PFSK-1 (cell line): ENCODE measurements at regions not wholly inside any gene's neighbourhood (a gene's known extent, or its start where the extent isn't known, plus 50 kb on each side); places are given as distances from the start of the nearest gene placed in this dataset.

Source experiments
- FOXP2 ChIP-seq: optimal IDR thresholded peaks from 2 replicates; pipeline ENCODE3; 2011; ENCODE audit warnings: borderline replicate concordance, control low read depth, inconsistent platforms; ENCODE audit not compliant: insufficient read depth; ENCODE audit errors: extremely low read length, extremely low read depth
- POLR2AphosphoS5 ChIP-seq: IDR thresholded peaks from 2 replicates; pipeline ENCODE4 v1.6.1; 2012; ENCODE audit warnings: low read depth, mild to moderate bottlenecking, control low read depth, low read length, moderate library complexity
- REST ChIP-seq, 2 experiments: IDR thresholded peaks; 2 replicates each; pipeline versions ENCODE4 v1.6.1 to v1.8.0; 2011 to 2012; ENCODE audit warnings: low read depth in 2 of 2, low read length in 2 of 2, control low read depth in 1 of 2, inconsistent platforms in 1 of 2, mild to moderate bottlenecking in 1 of 2, moderate library complexity in 1 of 2; ENCODE audit not compliant: insufficient read depth in 1 of 2
- SIN3A ChIP-seq: IDR thresholded peaks from 2 replicates; pipeline ENCODE4 v1.6.1; 2012; ENCODE audit warnings: mild to moderate bottlenecking, low read length, moderate library complexity, borderline replicate concordance; ENCODE audit not compliant: insufficient read depth
- TAF1 ChIP-seq: IDR thresholded peaks from 2 replicates; pipeline ENCODE4 v1.6.1; 2012; ENCODE audit warnings: low read length, control low read depth, borderline replicate concordance; ENCODE audit not compliant: insufficient read depth

GRCh38 chr11:127420139-127420538, 419.6 kb upstream of the KIRREL3 start:
- no peak for TF ChIP-seq TAF1
- no peak for TF ChIP-seq SIN3A
- TF ChIP-seq POLR2AphosphoS5: no peak
- no peak for TF ChIP-seq FOXP2
- no peak for TF ChIP-seq REST (IDR thresholded peaks at IDR 0.05; ENCODE audit: insufficient read depth in 1 of 2, low read depth in 2 of 2, low read length in 2 of 2)

- TF ChIP-seq REST (IDR thresholded peaks at IDR 0.05; ENCODE audit: insufficient read depth in 1 of 2, low read depth in 2 of 2, low read length in 2 of 2): no peak
- no peak for TF ChIP-seq POLR2AphosphoS5
- TF ChIP-seq TAF1: no peak
- TF ChIP-seq FOXP2: no peak
- TF ChIP-seq SIN3A: no peak
Measured at GRCh38 chr11:127412722-127413380, 412.3 kb upstream of the KIRREL3 start.

- no peak for TF ChIP-seq FOXP2
- TF ChIP-seq SIN3A: no peak
- no peak for TF ChIP-seq POLR2AphosphoS5
- TF ChIP-seq REST (IDR thresholded peaks at IDR 0.05; ENCODE audit: insufficient read depth in 1 of 2, low read depth in 2 of 2, low read length in 2 of 2): no peak
- no peak for TF ChIP-seq TAF1
Measured at GRCh38 chr11:127412234-127412633, 411.7 kb upstream of the KIRREL3 start.

- TF ChIP-seq POLR2AphosphoS5: no peak
- no peak for TF ChIP-seq REST (IDR thresholded peaks at IDR 0.05; ENCODE audit: insufficient read depth in 1 of 2, low read depth in 2 of 2, low read length in 2 of 2)
- TF ChIP-seq SIN3A: no peak
- TF ChIP-seq FOXP2: no peak
- no peak for TF ChIP-seq TAF1
Measured at GRCh38 chr11:127411283-127411682, 410.7 kb upstream of the KIRREL3 start.
